HL-60 (cell line): ENCODE measurements at regions not wholly inside any gene's neighbourhood (a gene's known extent, or its start where the extent isn't known, plus 50 kb on each side); places are given as distances from the start of the nearest gene placed in this dataset.

Source experiments
- DNase-seq, 2 experiments: peaks; one replicate each; pipeline ENCODE4 v3.0.0-alpha.2; 2010 to 2020; ENCODE audit warnings: low read depth in 1 of 2, low spot score in 1 of 2
- H3K27ac ChIP-seq: fragments of 250-450 bp; sonication (Bioruptor Pico); replicated peaks from 2 replicates; pipeline ENCODE4 v1.5.1; 2020; ENCODE audit warnings: mild to moderate bottlenecking, moderate library complexity
- H3K27me3 ChIP-seq: fragments of 250-450 bp; sonication (Bioruptor Pico); 2 replicates; pipeline ENCODE4 v1.5.1; 2021; ENCODE audit warnings: mild to moderate bottlenecking, moderate library complexity; ENCODE audit not compliant: insufficient read depth, poor library complexity, severe bottlenecking
- H3K4me3 ChIP-seq: replicated peaks from 2 replicates; pipeline ENCODE4 v1.5.1; 2011; ENCODE audit warnings: mild to moderate bottlenecking, control low read depth, low read length; ENCODE audit not compliant: insufficient read depth
- CTCF ChIP-seq: IDR thresholded peaks from one replicate; pipeline ENCODE4 v1.5.1; 2011; ENCODE audit warnings: low read length, control low read depth, inconsistent platforms; ENCODE audit not compliant: insufficient read depth
- GABPA ChIP-seq: IDR thresholded peaks from 2 replicates; pipeline ENCODE4 v1.6.1; 2012; ENCODE audit warnings: low read depth
- POLR2AphosphoS5 ChIP-seq: IDR thresholded peaks from 2 replicates; pipeline ENCODE4 v1.6.1; 2012; ENCODE audit warnings: low read depth
- REST ChIP-seq: IDR thresholded peaks from 2 replicates; pipeline ENCODE4 v1.6.1; 2012; ENCODE audit warnings: low read depth; ENCODE audit not compliant: insufficient replicate concordance
- SPI1 ChIP-seq: IDR thresholded peaks from 2 replicates; pipeline ENCODE4 v1.6.1; 2012; ENCODE audit warnings: low read depth, mild to moderate bottlenecking, borderline replicate concordance

GRCh38 chr7:3197567-3198213 is 103.4 kb upstream of the SDK1 start:
- Histone ChIP-seq H3K27ac (no peak overlapping the region), H3K27me3 (no peaks in the 10 kb centered on the region), H3K4me3 (no peak overlapping the region)
- TF ChIP-seq REST, result no peak
- DNase-seq, result no peak

GRCh38 chr7:3198316-3198715 is 102.7 kb upstream of the SDK1 start:
- no peak overlapping the region for H3K27ac ChIP-seq
- TF ChIP-seq POLR2AphosphoS5, result no peak
- no peak for TF ChIP-seq CTCF
- no peak for TF ChIP-seq SPI1
- no peak for TF ChIP-seq REST
- no peak for TF ChIP-seq GABPA
- no peak overlapping the region for H3K4me3 ChIP-seq
- H3K27me3 ChIP-seq, result no peaks in the 10 kb centered on the region
- DNase-seq, result no peak

GRCh38 chr7:3200504-3200903 is 100.5 kb upstream of the SDK1 start:
- DNase-seq, result no peak
- Histone ChIP-seq H3K27me3 (no peaks in the 10 kb centered on the region), H3K27ac (no peak overlapping the region), H3K4me3 (no peak overlapping the region)
- TF ChIP-seq REST (no peak), POLR2AphosphoS5 (no peak), GABPA (no peak), SPI1 (no peak), CTCF (no peak)
